Uterus (tissue), 3 donors: ENCODE measurements at regions not wholly inside any gene's neighbourhood (a gene's known extent, or its start where the extent isn't known, plus 50 kb on each side); places are given as distances from the start of the nearest gene placed in this dataset.

Source experiments
- DNase-seq, 2 donors: peaks; one replicate each; pipeline ENCODE4 v3.0.0-alpha.2; 2019 to 2020
- H3K27ac ChIP-seq, 2 donors: fragments of 200-600 bp; sonication (generic); 1 replicate in 1 of 2; 2 replicates in 1 of 2; pipeline ENCODE4 v1.5.1; 2016 to 2018
- H3K27me3 ChIP-seq, 2 donors: fragments of 200-600 bp; sonication (generic); one replicate each; pipeline ENCODE4 v1.5.1; 2018 to 2019; ENCODE audit warnings: control low read depth in 1 of 2
- H3K36me3 ChIP-seq, 2 donors: fragments of 200-600 bp; sonication (generic); one replicate each; pipeline ENCODE4 v1.5.1; 2019; ENCODE audit warnings: control low read depth in 1 of 2
- H3K4me1 ChIP-seq, 2 donors: fragments of 200-600 bp; sonication (generic); one replicate each; pipeline ENCODE4 v1.5.1; 2018 to 2019; ENCODE audit warnings: control low read depth in 1 of 2
- H3K4me3 ChIP-seq, 2 donors: fragments of 200-600 bp; sonication (generic); 1 replicate in 1 of 2; 2 replicates in 1 of 2; pipeline ENCODE4 v1.5.1; 2018 to 2019; ENCODE audit warnings: mild to moderate bottlenecking in 1 of 2
- H3K9me3 ChIP-seq, 2 donors: fragments of 200-600 bp; sonication (generic); one replicate each; pipeline ENCODE4 v1.5.1; 2019; ENCODE audit warnings: control low read depth in 1 of 2
- CTCF ChIP-seq, 4 experiments: fragments of 200-600 bp in 2 of 4; fragments of 450-650 bp in 2 of 4; sonication (generic) in 2 of 4; IDR thresholded peaks; one replicate each; pipeline ENCODE4 v1.5.1; 2016 to 2019; ENCODE audit warnings: antibody characterized with exemption in 4 of 4, mild to moderate bottlenecking in 2 of 4, moderate library complexity in 1 of 4
- POLR2A ChIP-seq, 2 donors: fragments of 450-650 bp; IDR thresholded peaks; one replicate each; pipeline ENCODE4 v1.6.1; 2016; ENCODE audit warnings: antibody characterized with exemption in 2 of 2, mild to moderate bottlenecking in 1 of 2, moderate library complexity in 1 of 2
- intact Hi-C: fragments of 100-400 bp; cut with DNase I; formaldehyde crosslinking; loops from one replicate; pipeline ENCODE4 v1.15.1; 2023; ENCODE audit warnings: low total_unique reads
- donor health status: DM: yes; HTN: yes; CAD: no.

- no peak for DNase-seq
- no peaks in the 10 kb centered on the region for H3K27me3 ChIP-seq
- TF ChIP-seq CTCF (IDR thresholded peaks at IDR 0.05) (no peak), POLR2A (IDR thresholded peaks at IDR 0.05) (no peak)
- no peak overlapping the region for H3K4me3 ChIP-seq
- peak overlapping the region; percentile 4 to 6 for H3K27ac ChIP-seq
- H3K4me1 ChIP-seq: no peaks in the 10 kb centered on the region
- no peaks in the 10 kb centered on the region for H3K9me3 ChIP-seq
- no peaks in the 10 kb centered on the region for H3K36me3 ChIP-seq
- intact Hi-C loops: no loop called here
Measured at GRCh38 chr4:79625361-79625760, 217.3 kb upstream of the GK2 start.

GRCh38 chr4:79623021-79623870 lies 215.2 kb upstream of the GK2 start:
- TF ChIP-seq CTCF (IDR thresholded peaks at IDR 0.05) (no peak), POLR2A (IDR thresholded peaks at IDR 0.05) (no peak)
- DNase-seq: peak; percentile 16 to 22
- Histone ChIP-seq H3K36me3 (no peaks in the 10 kb centered on the region), H3K9me3 (no peaks in the 10 kb centered on the region), H3K27me3 (no peaks in the 10 kb centered on the region), H3K4me3 (peak overlapping the region; percentile 5 to 14), H3K27ac (peak overlapping the region; percentile 38 to 75), H3K4me1 (no peaks in the 10 kb centered on the region)
- intact Hi-C loops: no loop called here

- intact Hi-C loops: no loop called here
- H3K4me1 ChIP-seq: no peaks in the 10 kb centered on the region
- DNase-seq: no peak
- H3K27ac ChIP-seq: no peak overlapping the region
- no peak overlapping the region for H3K4me3 ChIP-seq
- no peaks in the 10 kb centered on the region for H3K9me3 ChIP-seq
- TF ChIP-seq CTCF (IDR thresholded peaks at IDR 0.05) (no peak), POLR2A (IDR thresholded peaks at IDR 0.05) (no peak)
- H3K36me3 ChIP-seq: no peaks in the 10 kb centered on the region
- H3K27me3 ChIP-seq: no peaks in the 10 kb centered on the region
Measured at GRCh38 chr4:79621061-79621460, 213.0 kb upstream of the GK2 start.

GRCh38 chr4:79620617-79621016 lies 212.6 kb upstream of the GK2 start:
- Histone ChIP-seq H3K9me3 (no peaks in the 10 kb centered on the region), H3K27me3 (no peaks in the 10 kb centered on the region), H3K4me1 (no peaks in the 10 kb centered on the region), H3K36me3 (no peaks in the 10 kb centered on the region), H3K27ac (no peak overlapping the region), H3K4me3 (no peak overlapping the region)
- TF ChIP-seq POLR2A (IDR thresholded peaks at IDR 0.05) (no peak), CTCF (IDR thresholded peaks at IDR 0.05) (no peak)
- DNase-seq: no peak
- intact Hi-C loops: no loop called here

- no peak for DNase-seq
- H3K4me1 ChIP-seq: no peaks in the 10 kb centered on the region
- H3K27ac ChIP-seq: no peak overlapping the region
- intact Hi-C loops: no loop called here
- H3K4me3 ChIP-seq: no peak overlapping the region
- no peaks in the 10 kb centered on the region for H3K36me3 ChIP-seq
- no peaks in the 10 kb centered on the region for H3K9me3 ChIP-seq
- no peak for TF ChIP-seq POLR2A (IDR thresholded peaks at IDR 0.05)
- TF ChIP-seq CTCF (IDR thresholded peaks at IDR 0.05): no peak
- H3K27me3 ChIP-seq: no peaks in the 10 kb centered on the region
Measured at GRCh38 chr4:79613269-79613935, 205.4 kb upstream of the GK2 start.
